ENCODE measurements at regions not wholly inside any gene's neighbourhood (a gene's known extent, or its start where the extent isn't known, plus 50 kb on each side); places are given as distances from the start of the nearest gene placed in this dataset.
"Not testable (repeated sequence)": the region's sequence is repeated elsewhere in the genome, so short reads cannot be mapped to it uniquely, and the experiment has no call there.

DNA sequence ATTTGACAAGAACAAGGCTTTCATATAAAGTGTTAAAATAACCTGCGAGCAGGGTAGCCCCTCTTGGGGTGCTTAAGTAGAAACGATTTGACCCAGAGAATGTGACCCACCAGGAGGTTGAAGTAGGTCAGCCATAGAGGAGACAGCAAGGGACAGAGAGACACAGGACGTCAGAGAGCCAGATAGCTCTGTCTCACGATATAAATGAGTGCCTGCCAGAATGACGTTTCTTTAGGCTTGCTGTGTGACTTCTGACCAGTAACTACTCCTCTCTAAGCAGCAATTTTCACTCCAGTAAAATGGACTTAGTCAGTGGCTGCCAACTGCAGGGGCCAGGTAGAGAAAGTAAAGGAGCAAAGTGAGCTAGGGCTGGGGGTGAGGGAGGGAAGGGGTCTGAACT, 473.0 kb upstream of the C16orf82 start:
- no peak overlapping the region for H3K4me3 ChIP-seq (ENCODE audit: low read depth, low read length)
- DNase-seq (ENCODE audit: low read depth), result no peak
- TF ChIP-seq, protein P1, sequence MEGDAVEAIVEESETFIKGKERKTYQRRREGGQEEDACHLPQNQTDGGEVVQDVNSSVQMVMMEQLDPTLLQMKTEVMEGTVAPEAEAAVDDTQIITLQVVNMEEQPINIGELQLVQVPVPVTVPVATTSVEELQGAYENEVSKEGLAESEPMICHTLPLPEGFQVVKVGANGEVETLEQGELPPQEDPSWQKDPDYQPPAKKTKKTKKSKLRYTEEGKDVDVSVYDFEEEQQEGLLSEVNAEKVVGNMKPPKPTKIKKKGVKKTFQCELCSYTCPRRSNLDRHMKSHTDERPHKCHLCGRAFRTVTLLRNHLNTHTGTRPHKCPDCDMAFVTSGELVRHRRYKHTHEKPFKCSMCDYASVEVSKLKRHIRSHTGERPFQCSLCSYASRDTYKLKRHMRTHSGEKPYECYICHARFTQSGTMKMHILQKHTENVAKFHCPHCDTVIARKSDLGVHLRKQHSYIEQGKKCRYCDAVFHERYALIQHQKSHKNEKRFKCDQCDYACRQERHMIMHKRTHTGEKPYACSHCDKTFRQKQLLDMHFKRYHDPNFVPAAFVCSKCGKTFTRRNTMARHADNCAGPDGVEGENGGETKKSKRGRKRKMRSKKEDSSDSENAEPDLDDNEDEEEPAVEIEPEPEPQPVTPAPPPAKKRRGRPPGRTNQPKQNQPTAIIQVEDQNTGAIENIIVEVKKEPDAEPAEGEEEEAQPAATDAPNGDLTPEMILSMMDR (IDR thresholded peaks at IDR 0.05; ENCODE audit: control insufficient read depth, extremely low read depth, insufficient read depth), result no peak

DNA sequence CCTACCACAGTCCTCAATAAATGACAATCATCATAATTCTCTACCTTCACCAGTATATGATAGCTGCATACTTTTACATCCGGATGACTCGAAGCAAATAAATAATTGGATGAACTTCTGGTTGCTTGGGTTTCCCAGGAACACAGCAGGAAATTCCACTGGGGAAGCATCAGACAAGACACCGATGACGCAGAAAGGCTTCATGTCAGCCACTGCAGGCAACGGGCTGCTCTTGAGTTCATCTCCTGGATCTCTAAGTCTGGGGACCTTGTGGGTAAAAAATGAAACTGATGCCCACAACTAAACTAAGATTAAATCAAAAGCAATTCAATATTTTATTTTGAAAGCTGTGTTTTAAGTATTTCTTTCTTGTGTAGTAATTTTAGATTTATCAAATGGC, 472.1 kb upstream of the C16orf82 start:
- no peak overlapping the region for H3K4me3 ChIP-seq (ENCODE audit: low read depth, low read length)
- TF ChIP-seq, protein P1 (IDR thresholded peaks at IDR 0.05; ENCODE audit: control insufficient read depth, extremely low read depth, insufficient read depth), result no peak
- no peak for DNase-seq (ENCODE audit: low read depth)

DNA sequence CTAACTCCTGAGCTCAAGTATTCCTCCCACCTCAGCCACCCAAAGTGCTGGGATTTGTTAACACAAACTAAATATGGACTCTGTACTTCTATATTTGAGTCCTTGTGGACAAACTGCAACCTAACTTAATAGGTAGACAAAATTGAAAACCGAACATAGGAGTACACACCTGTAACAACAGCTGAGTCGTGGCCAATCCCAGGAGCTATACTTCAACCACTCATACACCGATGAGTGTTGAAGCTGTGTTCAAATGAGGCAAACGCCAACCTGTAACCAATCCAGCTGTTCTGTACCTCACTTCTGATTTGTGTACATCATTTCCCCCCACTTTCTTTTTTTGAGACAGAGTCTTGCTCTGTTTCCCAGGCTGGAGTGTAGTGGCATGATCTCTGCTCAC, 471.5 kb upstream of the C16orf82 start:
- no peak for DNase-seq (ENCODE audit: low read depth)
- no peak overlapping the region for H3K4me3 ChIP-seq (ENCODE audit: low read depth, low read length)
- TF ChIP-seq, protein P1 (IDR thresholded peaks at IDR 0.05; ENCODE audit: control insufficient read depth, extremely low read depth, insufficient read depth), result no peak

DNA sequence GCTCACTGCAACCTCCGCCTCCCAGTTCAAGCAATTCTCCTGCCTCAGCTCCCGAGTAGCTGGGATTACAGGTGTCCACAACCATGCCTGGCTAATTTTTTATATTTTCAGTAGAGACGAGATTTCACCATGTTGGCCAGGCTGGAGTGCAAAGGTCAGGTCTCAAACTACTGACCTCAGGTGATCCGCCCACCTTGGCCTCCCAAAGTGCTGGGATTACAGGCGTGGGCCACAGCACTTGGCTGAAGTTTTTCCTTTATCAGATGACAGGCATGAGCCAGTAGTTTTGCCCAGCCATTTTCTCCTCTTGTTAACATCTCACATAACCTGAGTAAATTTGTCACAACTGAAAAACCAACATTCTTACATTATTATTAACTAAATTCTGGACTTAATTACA, 470.7 kb upstream of the C16orf82 start:
- not testable (repeated sequence) for H3K4me3 ChIP-seq (ENCODE audit: low read depth, low read length); DNase-seq (ENCODE audit: low read depth)

DNA sequence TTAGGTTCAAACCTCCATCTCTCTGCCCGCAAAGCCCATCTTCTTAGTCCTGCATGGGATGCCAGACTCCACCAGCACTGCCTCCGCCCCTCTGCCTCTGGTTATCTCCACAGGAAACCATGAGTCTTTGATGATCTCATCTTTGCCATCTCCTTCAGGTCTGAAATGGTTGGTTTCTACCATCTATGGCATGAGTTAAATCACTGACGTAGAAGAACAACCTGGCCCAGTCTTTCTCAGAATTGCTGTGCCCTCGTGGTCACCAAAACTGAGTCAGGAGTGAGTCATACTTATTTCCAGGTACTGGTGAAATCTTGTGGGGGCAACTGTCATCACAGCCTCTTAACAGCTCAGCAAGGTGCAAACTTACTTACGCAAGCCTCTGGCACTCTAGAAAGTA, 468.7 kb upstream of the C16orf82 start:
- no peak for DNase-seq (ENCODE audit: low read depth)
- TF ChIP-seq, protein P1 (IDR thresholded peaks at IDR 0.05; ENCODE audit: control insufficient read depth, extremely low read depth, insufficient read depth), result no peak
- H3K4me3 ChIP-seq (ENCODE audit: low read depth, low read length), result no peak overlapping the region

DNA sequence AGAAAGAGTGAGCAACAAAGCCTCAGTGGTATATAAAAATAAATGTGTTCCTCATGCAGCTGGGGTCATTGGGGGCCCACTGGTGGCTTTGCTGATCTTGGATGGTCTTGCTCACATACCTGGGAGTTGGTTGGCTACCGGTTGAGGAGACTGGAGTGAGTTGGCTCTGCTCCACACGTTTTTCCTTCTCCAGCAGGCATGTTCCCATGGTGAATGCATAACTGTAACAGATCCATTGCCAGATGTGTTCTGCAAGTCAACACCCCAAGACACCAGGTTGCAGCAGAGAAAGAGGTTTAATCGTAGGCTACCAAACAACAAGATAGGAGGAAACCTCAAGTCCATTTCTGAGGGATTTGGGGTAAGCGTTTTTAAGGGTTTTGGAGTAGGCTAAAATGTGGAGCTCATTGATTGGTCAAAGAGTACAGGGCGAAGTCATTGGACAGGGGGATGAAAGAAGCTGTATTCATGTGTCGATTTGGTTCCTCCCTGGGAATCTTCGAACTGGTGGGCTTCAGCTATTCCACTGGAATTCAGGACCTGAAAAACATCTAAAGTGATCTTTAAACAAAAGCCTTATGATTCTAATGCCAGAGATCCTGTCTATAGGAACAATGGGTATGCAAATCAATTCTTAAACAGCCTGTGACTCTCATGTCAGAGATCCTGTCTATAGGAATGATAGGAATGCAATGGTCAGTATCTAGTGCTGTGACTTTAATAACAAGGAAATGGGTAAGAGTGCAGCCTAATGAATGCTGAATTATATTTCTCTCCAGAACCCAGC, 467.5 kb upstream of the C16orf82 start:
- no peak for DNase-seq (ENCODE audit: low read depth)
- H3K4me3 ChIP-seq (ENCODE audit: low read depth, low read length), result no peak overlapping the region
- TF ChIP-seq, protein P1 (IDR thresholded peaks at IDR 0.05; ENCODE audit: control insufficient read depth, extremely low read depth, insufficient read depth), result no peak

DNA sequence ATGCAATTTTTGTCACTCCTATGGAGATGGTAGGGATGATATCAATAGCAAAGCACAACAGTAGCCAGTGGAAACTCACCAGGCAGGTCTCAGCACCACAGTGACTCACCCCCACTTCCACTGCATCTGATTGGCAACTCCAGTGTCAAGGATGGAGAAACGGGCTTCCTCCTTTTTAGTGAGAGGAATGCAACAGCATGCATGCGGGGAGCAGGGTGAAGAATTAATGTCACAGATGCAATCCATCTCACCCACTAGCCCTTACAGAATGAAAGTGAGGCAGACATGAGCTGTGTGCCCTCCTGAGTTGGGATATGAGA, 467.0 kb upstream of the C16orf82 start:
- H3K4me3 ChIP-seq (ENCODE audit: low read depth, low read length), result no peak overlapping the region
- TF ChIP-seq, protein P1 (IDR thresholded peaks at IDR 0.05; ENCODE audit: control insufficient read depth, extremely low read depth, insufficient read depth), result no peak
- DNase-seq (ENCODE audit: low read depth), result no peak
